ENCODE measurements at regions not wholly inside any gene's neighbourhood (a gene's known extent, or its start where the extent isn't known, plus 50 kb on each side); places are given as distances from the start of the nearest gene placed in this dataset.

GRCh38 chr6:51118792-51119191 lies 300.1 kb downstream of the TFAP2B start:
- no peak for TF ChIP-seq EZH2 (IDR thresholded peaks at IDR 0.05; ENCODE audit: borderline replicate concordance, insufficient read depth, low read depth, low read length, poor library complexity, severe bottlenecking)
- no peak for TF ChIP-seq CTCF (IDR thresholded peaks at IDR 0.05)

All from B cell (primary cell).